ENCODE measurements at regions not wholly inside any gene's neighbourhood (a gene's known extent, or its start where the extent isn't known, plus 50 kb on each side); places are given as distances from the start of the nearest gene placed in this dataset.

DNA sequence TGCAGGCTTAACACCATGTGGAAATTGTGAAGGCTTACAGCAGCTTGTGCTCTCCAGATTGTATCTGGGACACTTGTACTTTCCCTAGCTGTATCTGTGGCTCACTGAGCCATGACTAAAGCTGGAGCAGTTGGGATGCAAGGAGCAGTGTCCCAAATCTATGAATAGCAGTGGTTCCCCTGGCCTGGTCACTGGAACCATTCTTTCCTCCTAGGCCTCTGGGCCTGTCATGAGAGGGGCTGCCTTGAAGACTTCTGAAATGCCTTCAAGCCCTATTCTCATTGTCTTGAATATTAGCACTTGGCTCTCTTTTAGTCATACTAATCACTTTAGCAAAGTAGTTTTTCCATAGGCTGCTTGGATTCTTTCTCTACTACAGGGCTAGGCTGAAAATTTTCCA lies 186.8 kb upstream of the LRATD1 start:
- no peak for ATAC-seq
- no peaks in the 10 kb centered on the region for H3K4me1 ChIP-seq
- no peak for FAIRE-seq
- no peak overlapping the region for H3K4me3 ChIP-seq
- TF ChIP-seq ZFP36 (IDR thresholded peaks at IDR 0.05; ENCODE audit: borderline replicate concordance, partially characterized antibody) (peak; percentile 64), FOSB (CRISPR knock-in tag; IDR thresholded peaks at IDR 0.05) (no peak)
- POLR2A ChIA-PET: no interaction called here
- no peak overlapping the region for H3K4me2 ChIP-seq
- H3K27ac ChIP-seq: no peak overlapping the region
- no peak for DNase-seq (ENCODE audit: low read depth in 1 of 2, low spot score in 1 of 2)
- peaks cover 12% of the 10 kb centered on the region; the same call in 2 of the 3 replicates for H3K9me3 ChIP-seq
- CTCF ChIA-PET: interaction anchor here (0.9 kb wide), 1 partner anchor 21 kb away, joined by 3 read pairs; no protein-coding TSS in a partner anchor

GRCh38 chr2:14448340-14448739 lies 184.2 kb upstream of the LRATD1 start:
- FAIRE-seq (no peak), DNase-seq (ENCODE audit: low read depth in 1 of 2, low spot score in 1 of 2) (no peak), ATAC-seq (no peak)
- Histone ChIP-seq H3K4me3 (no peak overlapping the region), H3K9me3 (peaks cover 12% of the 10 kb centered on the region; the same call in 2 of the 3 replicates), H3K4me2 (no peak overlapping the region), H3K4me1 (no peaks in the 10 kb centered on the region), H3K27ac (no peak overlapping the region)
- CTCF ChIA-PET: no interaction called here
- TF ChIP-seq ZFP36 (IDR thresholded peaks at IDR 0.05; ENCODE audit: borderline replicate concordance, partially characterized antibody): no peak
- TF ChIP-seq POLR2AphosphoS2 (conservative IDR thresholded peaks at IDR 0.05; ENCODE audit: low read length): no peak
- TF ChIP-seq ZNF302 (CRISPR knock-in tag; IDR thresholded peaks at IDR 0.05): no peak
- no peak for TF ChIP-seq JUN (IDR thresholded peaks at IDR 0.05)
- no peak for TF ChIP-seq EP300 (IDR thresholded peaks at IDR 0.05)
- no peak for TF ChIP-seq RCOR1 (IDR thresholded peaks at IDR 0.05; ENCODE audit: low read depth, low read length)
- TF ChIP-seq RAD21 (conservative IDR thresholded peaks at IDR 0.05 in 1 of 2, IDR thresholded peaks at IDR 0.05 in 1 of 2): no peak
- TF ChIP-seq, protein P1, sequence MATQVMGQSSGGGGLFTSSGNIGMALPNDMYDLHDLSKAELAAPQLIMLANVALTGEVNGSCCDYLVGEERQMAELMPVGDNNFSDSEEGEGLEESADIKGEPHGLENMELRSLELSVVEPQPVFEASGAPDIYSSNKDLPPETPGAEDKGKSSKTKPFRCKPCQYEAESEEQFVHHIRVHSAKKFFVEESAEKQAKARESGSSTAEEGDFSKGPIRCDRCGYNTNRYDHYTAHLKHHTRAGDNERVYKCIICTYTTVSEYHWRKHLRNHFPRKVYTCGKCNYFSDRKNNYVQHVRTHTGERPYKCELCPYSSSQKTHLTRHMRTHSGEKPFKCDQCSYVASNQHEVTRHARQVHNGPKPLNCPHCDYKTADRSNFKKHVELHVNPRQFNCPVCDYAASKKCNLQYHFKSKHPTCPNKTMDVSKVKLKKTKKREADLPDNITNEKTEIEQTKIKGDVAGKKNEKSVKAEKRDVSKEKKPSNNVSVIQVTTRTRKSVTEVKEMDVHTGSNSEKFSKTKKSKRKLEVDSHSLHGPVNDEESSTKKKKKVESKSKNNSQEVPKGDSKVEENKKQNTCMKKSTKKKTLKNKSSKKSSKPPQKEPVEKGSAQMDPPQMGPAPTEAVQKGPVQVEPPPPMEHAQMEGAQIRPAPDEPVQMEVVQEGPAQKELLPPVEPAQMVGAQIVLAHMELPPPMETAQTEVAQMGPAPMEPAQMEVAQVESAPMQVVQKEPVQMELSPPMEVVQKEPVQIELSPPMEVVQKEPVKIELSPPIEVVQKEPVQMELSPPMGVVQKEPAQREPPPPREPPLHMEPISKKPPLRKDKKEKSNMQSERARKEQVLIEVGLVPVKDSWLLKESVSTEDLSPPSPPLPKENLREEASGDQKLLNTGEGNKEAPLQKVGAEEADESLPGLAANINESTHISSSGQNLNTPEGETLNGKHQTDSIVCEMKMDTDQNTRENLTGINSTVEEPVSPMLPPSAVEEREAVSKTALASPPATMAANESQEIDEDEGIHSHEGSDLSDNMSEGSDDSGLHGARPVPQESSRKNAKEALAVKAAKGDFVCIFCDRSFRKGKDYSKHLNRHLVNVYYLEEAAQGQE (IDR thresholded peaks at IDR 0.05): no peak
- TF ChIP-seq ZC3H11A (IDR thresholded peaks at IDR 0.05): no peak
- no peak for TF ChIP-seq ELK1 (IDR thresholded peaks at IDR 0.05; ENCODE audit: low read depth, low read length)
- no peak for TF ChIP-seq HEYL (CRISPR knock-in tag; IDR thresholded peaks at IDR 0.05)
- no peak for TF ChIP-seq TP53 (CRISPR knock-in tag; IDR thresholded peaks at IDR 0.05)
- TF ChIP-seq HOXB5 (CRISPR knock-in tag; IDR thresholded peaks at IDR 0.05): no peak
- 0% methylated on average over 1 of the region's 1 CpG for WGBS (ENCODE audit: missing lambda C conversion rate)
- POLR2A ChIA-PET: no interaction called here

GRCh38 chr2:14451312-14451711 lies 181.2 kb upstream of the LRATD1 start:
- H3K4me1 ChIP-seq: no peaks in the 10 kb centered on the region
- H3K4me2 ChIP-seq: no peak overlapping the region
- DNase-seq (ENCODE audit: low read depth in 1 of 2, low spot score in 1 of 2) (no peak), FAIRE-seq (no peak), ATAC-seq (no peak)
- TF ChIP-seq BHLHE40 (IDR thresholded peaks at IDR 0.05; ENCODE audit: low read depth, low read length) (no peak), PHF8 (IDR thresholded peaks at IDR 0.05; ENCODE audit: borderline replicate concordance, low read depth) (no peak), SMC3 (IDR thresholded peaks at IDR 0.05) (no peak), ZNF302 (CRISPR knock-in tag; IDR thresholded peaks at IDR 0.05) (no peak), E2F6 (IDR thresholded peaks at IDR 0.05; ENCODE audit: borderline replicate concordance, low read depth) (no peak), EHF (CRISPR knock-in tag; IDR thresholded peaks at IDR 0.05) (no peak), EP300 (IDR thresholded peaks at IDR 0.05) (no peak), CHD4 (IDR thresholded peaks at IDR 0.05; ENCODE audit: borderline replicate concordance) (no peak), KDM5A (IDR thresholded peaks at IDR 0.05) (no peak), POLR2A (IDR thresholded peaks at IDR 0.05; ENCODE audit: low read length) (no peak), HOXB5 (CRISPR knock-in tag; IDR thresholded peaks at IDR 0.05) (no peak), FOSL2 (IDR thresholded peaks at IDR 0.05) (no peak), FOSL2 (CRISPR knock-in tag; IDR thresholded peaks at IDR 0.05) (no peak)
- TF ChIP-seq, protein P2, sequence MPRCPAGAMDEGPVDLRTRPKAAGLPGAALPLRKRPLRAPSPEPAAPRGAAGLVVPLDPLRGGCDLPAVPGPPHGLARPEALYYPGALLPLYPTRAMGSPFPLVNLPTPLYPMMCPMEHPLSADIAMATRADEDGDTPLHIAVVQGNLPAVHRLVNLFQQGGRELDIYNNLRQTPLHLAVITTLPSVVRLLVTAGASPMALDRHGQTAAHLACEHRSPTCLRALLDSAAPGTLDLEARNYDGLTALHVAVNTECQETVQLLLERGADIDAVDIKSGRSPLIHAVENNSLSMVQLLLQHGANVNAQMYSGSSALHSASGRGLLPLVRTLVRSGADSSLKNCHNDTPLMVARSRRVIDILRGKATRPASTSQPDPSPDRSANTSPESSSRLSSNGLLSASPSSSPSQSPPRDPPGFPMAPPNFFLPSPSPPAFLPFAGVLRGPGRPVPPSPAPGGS (IDR thresholded peaks at IDR 0.05): no peak
- H3K9me3 ChIP-seq: peaks cover 11% of the 10 kb centered on the region; the same call in 2 of the 3 replicates
- POLR2A ChIA-PET: no interaction called here
- CTCF ChIA-PET: no interaction called here
- no peak overlapping the region for H3K4me3 ChIP-seq
- 0% methylated on average over 2 of the region's 2 CpGs for WGBS (ENCODE audit: missing lambda C conversion rate)
- no peak overlapping the region for H3K27ac ChIP-seq

Measured in A549 (cell line).